ENCODE measurements at regions not wholly inside any gene's neighbourhood (a gene's known extent, or its start where the extent isn't known, plus 50 kb on each side); places are given as distances from the start of the nearest gene placed in this dataset.

DNA sequence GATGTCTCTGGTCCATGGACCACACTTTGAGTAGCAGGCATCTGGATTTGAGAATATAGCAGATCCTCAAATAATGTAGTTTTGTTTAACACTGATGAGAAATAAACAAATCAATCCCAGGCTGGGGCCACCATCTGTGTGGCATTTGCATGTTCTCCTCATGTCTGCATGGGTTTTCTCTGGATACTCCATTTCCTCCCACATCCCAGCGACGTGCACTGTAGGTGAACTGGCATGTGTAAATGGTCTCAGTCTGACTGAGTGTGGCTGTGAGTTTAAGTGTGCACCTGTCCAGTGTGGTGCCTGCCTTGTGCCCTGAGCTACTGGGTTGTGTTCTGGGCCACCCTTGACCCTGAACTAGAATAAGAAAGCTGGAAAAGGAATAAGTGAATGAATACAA, 66.3 kb upstream of the NANOGP8 start:
- DNase-seq, result no peak

DNA sequence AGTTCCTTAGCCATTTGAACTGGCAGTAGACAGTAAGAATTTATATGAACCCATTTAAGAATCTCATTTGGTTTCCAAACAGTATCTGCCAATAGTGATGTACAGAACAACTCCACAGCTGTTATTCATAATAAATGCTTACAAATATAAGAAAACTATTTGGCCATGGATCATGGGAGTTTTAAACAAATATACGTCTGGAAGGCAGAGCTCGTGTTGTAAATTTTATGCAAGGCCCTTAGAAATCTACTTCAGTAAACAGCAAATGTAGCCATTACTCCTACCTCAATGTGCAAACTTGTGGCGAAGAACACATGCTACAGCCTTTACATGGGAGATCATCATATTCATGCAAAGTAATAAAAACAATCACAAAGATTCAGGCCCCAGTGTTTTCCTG, 65.3 kb upstream of the NANOGP8 start:
- no peak for DNase-seq

DNA sequence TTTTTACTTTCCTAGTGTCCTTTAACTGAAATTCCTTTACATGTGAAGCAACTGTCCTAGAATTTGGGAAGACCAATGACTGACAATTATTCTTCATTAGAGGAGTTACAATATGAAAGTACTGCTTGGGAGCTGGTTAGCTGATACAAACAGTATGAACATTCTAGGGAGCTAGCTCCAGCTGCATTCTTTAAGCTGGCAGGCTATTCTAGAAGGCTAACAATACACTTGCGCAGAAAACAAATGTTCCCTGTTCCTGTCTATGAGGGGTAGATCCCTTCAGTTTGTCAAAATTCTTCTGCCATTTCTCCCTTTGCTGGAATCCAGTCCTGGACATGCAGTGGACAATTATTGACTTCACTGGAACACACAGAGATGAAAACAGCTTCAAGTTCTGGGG, 60.2 kb upstream of the NANOGP8 start:
- DNase-seq, result no peak

DNA sequence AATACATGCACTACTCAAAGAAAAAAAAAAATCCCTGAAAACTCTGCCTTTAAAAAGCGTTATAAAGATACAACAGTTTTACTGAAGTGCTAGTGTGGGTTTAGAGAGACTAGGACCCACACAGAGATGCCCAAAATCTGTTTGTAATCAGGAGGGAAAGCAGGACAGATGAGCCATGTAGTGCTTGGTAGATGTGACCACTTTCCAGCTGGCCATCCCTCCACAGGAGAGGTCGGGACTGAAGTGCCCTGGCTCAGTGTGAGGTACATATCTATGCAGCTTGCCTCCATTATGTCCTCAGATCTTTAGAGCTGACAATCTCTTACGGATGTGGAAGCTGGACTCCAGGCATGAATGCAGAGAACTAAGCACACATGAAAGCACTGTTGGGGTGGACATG, 57.5 kb upstream of the NANOGP8 start:
- no peak for DNase-seq

DNA sequence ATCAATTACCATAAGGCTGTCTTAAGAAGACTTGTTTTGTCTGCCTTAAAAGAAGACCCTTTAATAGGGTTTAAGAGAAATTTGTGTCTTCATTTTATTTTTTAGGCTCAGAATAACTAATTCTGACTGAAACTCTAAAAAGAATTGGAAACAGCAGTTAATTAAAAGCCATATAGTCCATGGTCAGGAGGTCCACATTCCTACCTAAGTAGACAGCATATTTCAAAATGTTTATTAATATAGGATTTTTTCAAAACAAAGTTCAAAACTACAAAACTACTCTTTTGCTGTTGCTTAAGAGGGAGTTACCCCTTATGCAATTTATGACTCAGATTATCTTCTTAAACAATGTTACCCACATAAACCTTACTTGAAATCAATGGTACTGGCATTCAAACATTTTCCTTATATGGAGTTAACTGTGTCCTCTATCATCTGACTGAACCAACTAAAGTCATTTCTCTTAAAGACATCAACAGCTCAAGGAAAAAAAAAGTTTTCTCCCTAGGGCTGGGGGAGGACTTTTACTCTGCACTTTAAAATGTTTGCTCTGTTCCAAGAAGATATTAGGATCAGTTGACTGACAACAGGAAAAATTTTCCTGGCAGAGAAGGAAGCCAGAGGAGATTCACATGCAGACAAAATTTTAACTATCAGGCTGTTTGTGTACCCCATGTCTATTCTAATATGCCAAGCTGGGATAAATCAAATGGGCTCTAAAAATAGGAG, 56.8 kb upstream of the NANOGP8 start:
- DNase-seq, result no peak

DNA sequence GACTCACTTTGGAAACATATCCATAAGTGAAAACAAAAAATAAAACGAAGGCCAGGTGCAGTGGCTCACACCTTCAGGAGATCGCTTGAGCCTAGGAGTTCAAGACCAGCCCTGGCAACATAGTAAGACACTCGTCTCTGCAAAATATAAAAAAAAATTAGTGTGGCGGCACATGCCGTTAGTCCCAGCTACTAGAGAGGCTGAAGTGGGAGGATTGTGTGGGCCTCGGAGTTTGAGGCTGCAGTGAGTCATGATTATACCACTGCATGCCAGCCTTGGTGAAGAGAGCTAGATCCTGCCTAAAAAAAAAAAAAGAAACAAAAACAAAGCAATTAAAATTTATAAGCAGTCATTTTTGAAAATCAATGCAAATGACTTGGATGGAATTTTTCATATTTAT, 54.7 kb upstream of the NANOGP8 start:
- DNase-seq, result no peak

DNA sequence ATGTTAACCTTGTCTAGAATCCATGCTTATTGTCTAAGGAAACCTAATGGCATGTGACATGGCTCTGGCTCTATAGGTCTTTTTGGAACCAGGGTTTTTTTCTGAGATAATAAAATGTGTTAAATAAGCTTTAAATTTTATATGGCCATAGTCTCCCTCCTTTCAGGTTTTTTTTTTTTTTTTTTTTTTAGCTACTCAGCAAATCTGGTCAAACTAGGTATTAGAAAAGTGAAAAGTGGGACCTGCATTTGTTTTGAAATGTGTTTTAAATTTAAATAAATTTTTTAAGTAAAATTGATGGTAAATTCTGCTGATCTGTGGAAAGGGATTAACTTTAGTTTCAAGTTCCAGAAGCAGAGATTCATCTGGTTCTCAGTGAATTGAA, 52.1 kb upstream of the NANOGP8 start:
- no peak for DNase-seq

DNA sequence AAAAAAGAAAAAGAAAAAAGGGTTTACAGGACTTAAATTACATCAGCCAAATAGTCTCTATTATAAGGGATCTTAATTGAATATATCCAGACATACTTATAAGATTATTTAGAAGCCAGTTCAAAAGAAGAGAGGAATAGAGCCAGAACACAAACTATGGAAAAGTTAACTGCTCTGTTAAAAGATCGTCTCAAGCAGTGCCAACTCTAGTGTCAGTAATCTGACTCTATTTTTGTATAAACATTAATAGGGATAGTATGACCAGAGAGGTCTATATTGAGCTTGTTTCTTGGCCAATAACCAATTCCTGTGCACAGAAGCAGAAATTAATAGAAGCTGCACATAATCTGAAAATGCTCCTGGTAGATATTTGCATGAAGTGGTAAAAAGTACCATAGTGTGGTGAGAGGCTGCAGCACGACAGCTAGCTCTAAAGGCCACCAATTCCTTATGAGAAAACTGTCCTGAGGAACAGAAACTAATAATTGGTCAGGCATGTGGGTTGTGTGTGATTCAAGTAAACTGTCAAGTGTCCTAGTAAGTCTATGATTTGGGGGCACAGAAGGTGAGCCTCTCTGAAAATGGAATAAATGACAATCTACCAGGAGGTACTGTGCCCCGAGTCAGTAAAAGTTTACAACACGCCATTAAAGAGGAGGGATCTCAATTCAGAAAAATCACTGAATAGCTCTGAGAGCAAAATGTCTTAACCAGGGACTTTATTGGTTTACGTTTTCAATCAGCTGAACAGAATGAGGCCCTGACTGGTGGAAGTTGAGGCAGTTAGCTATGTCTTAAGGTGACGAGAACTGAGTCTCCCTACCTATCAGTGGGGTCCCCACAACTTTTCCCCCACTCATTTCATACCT, 51.5 kb upstream of the NANOGP8 start:
- no peak for DNase-seq

Data from CD4-positive, alpha-beta T cell treated with Interferon alpha-2 for 1 hour (primary cell).